DLD1 (cell line): ENCODE measurements at regions not wholly inside any gene's neighbourhood (a gene's known extent, or its start where the extent isn't known, plus 50 kb on each side); places are given as distances from the start of the nearest gene placed in this dataset.

Source experiments
- in situ Hi-C: cut with HindIII; loops from 2 replicates; pipeline ENCODE4 v1.10.0; 2017; ENCODE audit warnings: low sequenced_read_pairs

GRCh38 chr3:13176445-13176844 lies 103.2 kb upstream of the IQSEC1 start:
- in situ Hi-C loops = no loop called here

DNA sequence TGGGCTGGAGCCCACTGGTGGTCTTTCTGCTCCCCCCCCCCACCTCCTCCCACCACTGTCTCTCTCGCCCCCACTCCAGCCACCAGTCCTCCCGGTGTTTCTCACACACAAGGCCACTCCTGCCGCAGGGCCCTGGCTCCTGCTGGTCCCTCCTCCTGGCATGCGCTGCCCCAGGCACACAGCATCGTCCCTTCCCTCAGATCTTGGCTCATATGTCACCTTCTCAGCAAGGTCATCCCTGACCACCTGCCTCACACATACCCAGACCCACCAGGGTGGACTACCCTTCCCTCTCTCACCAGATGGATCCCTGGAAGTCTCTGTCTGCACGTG lies 101.5 kb upstream of the IQSEC1 start:
- in situ Hi-C loops = no loop called here

- in situ Hi-C loops = no loop called here
Measured at GRCh38 chr3:13174011-13174802, 101.0 kb upstream of the IQSEC1 start.

- in situ Hi-C loops = no loop called here
Measured at GRCh38 chr3:13173186-13173585, 100.0 kb upstream of the IQSEC1 start.

GRCh38 chr3:13172644-13173013 lies 99.4 kb upstream of the IQSEC1 start:
- in situ Hi-C loops = no loop called here

GRCh38 chr3:13171704-13172643 lies 98.7 kb upstream of the IQSEC1 start:
- in situ Hi-C loops = no loop called here

DNA sequence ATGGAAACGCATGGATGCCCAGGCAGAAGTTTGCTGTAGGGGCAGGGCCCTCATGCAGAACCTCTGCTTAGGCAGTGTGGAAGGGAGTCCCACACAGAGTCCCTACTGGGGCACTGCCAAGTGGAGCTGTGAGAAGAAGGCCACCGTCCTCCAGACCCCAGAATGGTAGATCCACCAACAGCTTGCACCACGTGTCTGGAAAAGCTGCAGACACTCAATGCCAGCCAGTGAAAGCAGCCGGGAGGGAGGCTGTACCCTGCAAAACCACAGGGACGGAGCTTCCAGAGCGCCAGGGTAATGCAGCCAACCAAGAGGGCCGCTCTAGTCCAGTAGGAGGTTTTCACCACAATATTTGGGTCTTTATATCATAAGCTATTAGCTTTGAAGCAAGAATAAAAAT lies 97.1 kb upstream of the IQSEC1 start:
- in situ Hi-C loops = no loop called here

- in situ Hi-C loops = no loop called here
Measured at GRCh38 chr3:13168391-13168790, 95.2 kb upstream of the IQSEC1 start.

- in situ Hi-C loops = no loop called here
Measured at GRCh38 chr3:13167829-13168228, 94.6 kb upstream of the IQSEC1 start.

- in situ Hi-C loops = no loop called here
Measured at GRCh38 chr3:13167064-13167743, 94.0 kb upstream of the IQSEC1 start.

DNA sequence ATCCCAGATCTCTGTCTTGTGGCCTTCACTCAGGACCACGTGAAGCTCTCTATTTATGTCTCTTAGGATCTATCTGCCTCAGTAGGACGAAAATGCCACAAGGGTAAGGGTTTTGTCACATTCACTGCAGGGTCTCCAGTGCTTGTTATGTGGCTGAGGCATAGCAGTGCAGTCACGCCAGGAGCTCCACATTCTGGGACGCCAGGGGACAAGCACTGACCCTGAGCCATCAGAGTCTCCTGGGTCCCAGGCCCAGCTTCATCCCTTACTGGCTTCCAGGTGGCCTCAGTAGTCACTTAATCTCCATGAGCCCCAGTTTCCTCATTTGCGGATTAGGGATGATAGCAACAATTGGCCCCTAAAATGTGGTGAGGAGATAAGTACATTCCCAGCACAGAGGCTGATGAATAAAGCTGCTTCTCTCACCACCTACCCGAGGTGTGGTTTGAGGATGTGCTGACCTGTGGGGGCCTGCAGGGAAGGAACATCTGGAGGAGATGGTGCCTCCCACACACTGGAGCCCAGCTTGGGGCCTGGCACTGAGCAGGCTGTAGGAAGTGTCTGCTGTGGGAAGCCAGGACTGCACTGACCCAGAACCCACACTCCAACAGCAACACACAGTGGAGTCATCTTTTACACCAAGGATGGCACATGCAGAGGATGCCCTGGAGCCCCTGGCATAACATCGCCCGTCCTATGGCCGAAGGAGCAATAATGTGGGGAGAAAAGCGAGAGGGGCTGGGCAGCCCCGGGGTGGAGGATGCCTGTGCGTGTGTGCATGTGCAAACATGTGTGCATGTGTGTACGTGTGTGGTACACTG lies 93.2 kb upstream of the IQSEC1 start:
- in situ Hi-C loops = no loop called here

DNA sequence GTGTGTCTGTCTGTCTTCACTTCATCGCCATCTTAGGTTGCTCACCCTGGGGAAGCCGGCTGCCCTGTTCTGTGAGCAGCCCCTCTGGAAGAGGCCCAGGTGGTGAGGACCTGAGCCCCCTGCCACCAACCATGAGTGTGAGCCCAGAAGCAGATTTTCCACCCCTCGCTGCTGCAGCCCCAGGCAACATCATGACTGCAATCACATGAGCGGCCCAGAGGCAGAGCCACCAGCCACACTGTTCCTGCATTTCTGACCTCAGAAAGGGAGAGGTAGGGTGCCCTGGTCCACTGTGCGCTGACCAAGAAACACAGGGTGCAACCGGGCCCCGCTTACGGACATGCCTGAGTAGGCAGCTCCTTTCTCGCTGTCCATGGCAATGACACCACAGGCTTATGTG lies 92.3 kb upstream of the IQSEC1 start:
- in situ Hi-C loops = no loop called here

GRCh38 chr3:13164893-13165492 lies 91.8 kb upstream of the IQSEC1 start:
- in situ Hi-C loops = no loop called here

- in situ Hi-C loops = no loop called here
Measured at GRCh38 chr3:13163848-13164382, 90.7 kb upstream of the IQSEC1 start.

DNA sequence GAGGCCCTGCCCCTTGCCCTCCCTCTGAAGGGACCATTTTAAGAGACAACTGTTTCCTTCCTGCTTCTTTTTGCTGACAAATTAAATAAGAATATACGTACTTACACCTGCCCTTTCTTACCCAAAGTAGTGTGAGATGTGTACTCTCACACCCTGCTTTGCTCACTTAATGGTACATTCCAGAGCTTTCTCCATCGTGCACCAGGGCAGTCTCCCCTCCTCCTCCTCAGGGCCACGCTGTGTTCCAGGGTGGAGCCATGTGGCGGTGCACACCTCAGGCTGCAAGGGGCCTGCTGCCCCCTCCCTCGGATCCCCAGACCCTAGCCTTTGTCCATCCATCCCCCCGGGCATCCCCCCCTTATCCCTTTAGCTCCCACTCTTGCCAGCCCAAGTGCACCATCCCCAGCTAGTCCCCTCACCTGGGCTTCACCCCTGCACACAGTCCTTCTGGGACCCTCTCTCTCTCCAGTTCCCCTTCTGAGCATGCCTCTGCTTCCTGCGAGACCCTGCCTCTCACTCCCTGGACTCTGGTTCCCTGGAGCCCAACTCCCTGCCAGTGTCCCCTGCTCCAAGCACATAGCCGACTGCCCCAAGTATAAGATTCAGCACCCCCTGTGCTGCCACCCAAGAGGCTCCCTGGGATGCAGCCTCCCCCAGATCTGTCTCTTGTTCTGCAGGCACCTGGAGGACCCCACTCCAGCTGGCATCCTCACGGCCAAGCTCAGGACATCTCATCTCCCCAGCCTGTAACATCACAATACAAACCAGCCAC lies 89.5 kb upstream of the IQSEC1 start:
- in situ Hi-C loops = no loop called here

DNA sequence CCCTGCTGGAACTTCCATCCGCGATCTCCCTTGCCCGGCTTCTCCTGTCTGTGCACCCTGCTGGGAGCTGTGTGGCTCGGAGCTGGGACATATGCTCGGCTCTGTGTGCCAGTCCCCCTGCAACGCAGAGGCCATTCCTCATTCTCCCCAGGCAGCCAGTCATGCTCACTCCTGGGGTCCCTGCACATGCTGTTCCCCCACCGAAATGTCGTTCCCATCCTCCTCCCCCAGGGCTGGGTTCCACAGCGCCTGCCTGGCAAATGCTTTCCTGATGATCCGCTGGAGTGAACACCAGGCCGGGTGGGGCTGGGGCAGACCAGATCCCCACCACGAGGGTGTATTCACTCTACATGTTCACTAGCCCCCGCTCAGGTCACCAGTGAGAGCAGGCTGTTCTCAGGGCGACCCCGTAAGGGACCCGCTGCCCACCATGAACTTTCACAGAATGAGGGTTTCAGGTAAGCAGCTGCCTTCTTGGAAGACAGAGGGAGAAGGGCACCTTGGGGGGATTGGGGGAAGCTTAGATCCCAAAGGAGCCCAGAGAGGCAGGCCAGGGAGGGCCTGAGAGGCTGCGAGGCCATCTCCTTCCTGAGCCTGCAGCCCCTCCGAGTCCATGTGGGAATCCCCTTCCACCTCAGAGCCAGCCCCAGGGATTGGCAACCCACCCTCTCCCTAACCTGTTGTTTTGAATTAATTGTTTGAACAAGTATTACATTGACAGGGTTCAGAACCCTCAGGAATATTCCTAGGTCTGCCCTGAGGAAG lies 88.7 kb upstream of the IQSEC1 start:
- in situ Hi-C loops = no loop called here

DNA sequence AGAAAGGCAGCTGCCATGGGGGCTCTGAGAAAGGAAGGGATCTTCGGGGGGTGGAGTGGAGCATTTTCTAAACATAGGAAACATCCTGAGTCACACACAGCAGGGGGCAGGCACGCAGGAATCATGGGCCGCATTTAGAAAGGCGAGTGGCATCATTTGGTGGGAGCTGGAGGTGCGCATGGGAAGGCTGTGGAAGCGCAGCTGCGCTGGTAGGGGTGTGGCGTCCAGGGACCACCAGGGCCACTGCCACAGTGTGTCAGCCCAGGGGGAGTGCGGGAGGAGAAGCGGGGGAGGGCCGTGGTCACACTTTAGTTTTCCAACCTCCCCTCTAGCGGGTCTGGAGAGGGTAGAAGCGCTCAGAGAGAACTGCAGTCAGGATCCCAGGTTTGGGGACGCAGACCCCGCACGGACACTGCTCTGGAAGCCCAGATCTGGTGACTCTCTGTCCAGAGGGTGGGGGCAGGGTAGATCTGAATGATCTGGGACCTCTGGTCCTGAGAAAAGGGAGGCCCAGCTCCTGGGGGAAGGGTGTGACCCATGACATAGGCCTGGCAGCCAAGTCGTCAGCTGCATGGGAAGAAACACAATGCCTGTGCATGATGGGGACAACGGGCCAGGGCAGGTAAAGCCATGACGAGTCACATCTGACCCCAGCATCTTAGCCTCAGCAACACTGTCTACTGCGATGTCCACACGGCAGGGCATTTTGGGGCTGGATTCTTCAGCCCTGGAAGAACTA lies 88.0 kb upstream of the IQSEC1 start:
- in situ Hi-C loops = no loop called here

GRCh38 chr3:13160619-13161018 lies 87.4 kb upstream of the IQSEC1 start:
- in situ Hi-C loops = no loop called here
